Body of pancreas (tissue), 4 donors: ENCODE measurements at regions not wholly inside any gene's neighbourhood (a gene's known extent, or its start where the extent isn't known, plus 50 kb on each side); places are given as distances from the start of the nearest gene placed in this dataset.
A peak's percentile ranks its signal among the peaks of the same experiment; 100 is the strongest.

Experiments used
- ATAC-seq: fragments of 150-250 bp; one replicate; pipeline ENCODE4 v1.9.1; 2016
- DNase-seq, 4 donors: peaks; one replicate each; pipeline ENCODE4 v3.0.0-alpha.2; 2019
- H3K27ac ChIP-seq, 4 donors: fragments of 200-600 bp; sonication (generic); 1 replicate in 3 of 4; 2 replicates in 1 of 4; pipeline versions ENCODE4 v1.5.1 to v1.6.1; 2016 to 2019; ENCODE audit warnings: mild to moderate bottlenecking in 1 of 4, mixed read lengths in 1 of 4, moderate library complexity in 1 of 4
- H3K27me3 ChIP-seq, 2 donors: fragments of 200-600 bp; sonication (generic); one replicate each; pipeline ENCODE4 v1.6.0; 2016; ENCODE audit warnings: mild to moderate bottlenecking in 1 of 2
- H3K36me3 ChIP-seq, 2 donors: fragments of 200-600 bp; sonication (generic); replicated peaks in 1 of 2; 2 replicates each; pipeline ENCODE4 v1.5.1; 2016; ENCODE audit warnings: low read depth in 2 of 2; ENCODE audit not compliant: insufficient read depth in 1 of 2
- H3K4me1 ChIP-seq: fragments of 200-600 bp; sonication (generic); one replicate; pipeline ENCODE4 v1.6.0; 2016
- H3K4me3 ChIP-seq, 2 donors: fragments of 200-600 bp; sonication (generic); 1 replicate in 1 of 2; 2 replicates in 1 of 2; pipeline ENCODE4 v1.5.1; 2016 to 2019
- H3K9me3 ChIP-seq, 3 donors: fragments of 200-600 bp; sonication (generic); 1 replicate in 2 of 3; 2 replicates in 1 of 3; pipeline ENCODE4 v1.5.1; 2016
- CTCF ChIP-seq, 7 experiments: fragments of 450-650 bp in 4 of 7; fragments of 200-600 bp in 3 of 7; sonication (generic) in 3 of 7; IDR thresholded peaks; one replicate each; pipeline ENCODE4 v1.5.1; 2016 to 2019; ENCODE audit warnings: antibody characterized with exemption in 7 of 7
- POLR2A ChIP-seq, 3 donors: fragments of 450-650 bp; IDR thresholded peaks; one replicate each; pipeline ENCODE4 v1.6.1; 2016; ENCODE audit warnings: antibody characterized with exemption in 3 of 3, mild to moderate bottlenecking in 2 of 3
- WGBS, 2 donors: methylation state at CpG; one replicate each; pipeline ENCODE4 v1.1.5; 2017; 5-methylcytosine and 5-hydroxymethylcytosine counted together
- intact Hi-C: fragments of 100-400 bp; cut with DNase I; formaldehyde crosslinking; loops from one replicate; pipeline ENCODE4 v1.15.1; 2023

DNA sequence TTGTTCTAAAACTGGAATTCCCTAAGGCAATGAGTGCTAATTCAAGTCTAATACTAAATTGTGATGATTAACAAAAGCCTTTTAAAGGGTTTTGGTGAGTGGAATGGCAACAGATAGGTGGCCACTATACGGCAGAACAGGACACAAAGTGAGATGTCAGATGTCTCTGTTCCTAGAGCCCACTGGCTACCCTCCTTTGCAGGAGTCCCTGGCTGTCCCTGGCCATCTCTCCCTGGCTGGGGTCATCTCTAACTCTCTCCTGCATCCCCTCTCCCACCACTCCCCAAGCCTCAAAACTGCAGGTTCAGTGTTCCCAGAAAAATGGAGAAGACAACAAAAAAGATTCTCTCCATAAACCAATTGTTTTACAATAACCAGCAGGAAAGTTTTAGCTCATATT, 79.2 kb downstream of the MDH1 start:
- Histone ChIP-seq H3K27me3 (no peaks in the 10 kb centered on the region), H3K4me3 (no peak overlapping the region)
- 79 to 81% methylated on average over 1 of the region's 1 CpG for WGBS, 2 donors

GRCh38 chr2:63668466-63668865, 79.7 kb downstream of the MDH1 start:
- no peak for ATAC-seq
- no peaks in the 10 kb centered on the region for H3K27me3 ChIP-seq
- intact Hi-C loops = no loop called here
- H3K4me3 ChIP-seq = no peak overlapping the region
- 67 to 71% methylated on average over 4 of the region's 4 CpGs for WGBS, 2 donors
- DNase-seq = no peak
- no peak for TF ChIP-seq POLR2A (IDR thresholded peaks at IDR 0.05)
- no peak for TF ChIP-seq CTCF (IDR thresholded peaks at IDR 0.05)
- H3K9me3 ChIP-seq = no peaks in the 10 kb centered on the region
- no peak overlapping the region for H3K27ac ChIP-seq
- H3K4me1 ChIP-seq = no peaks in the 10 kb centered on the region
- no peaks in the 10 kb centered on the region for H3K36me3 ChIP-seq

More for the DNA sequence above, 79.2 kb downstream of the MDH1 start:
- Histone ChIP-seq H3K9me3 (no peaks in the 10 kb centered on the region), H3K36me3 (no peaks in the 10 kb centered on the region), H3K27ac (no peak overlapping the region), H3K4me1 (no peaks in the 10 kb centered on the region)
- TF ChIP-seq POLR2A (IDR thresholded peaks at IDR 0.05) (no peak), CTCF (IDR thresholded peaks at IDR 0.05) (no peak)
- DNase-seq (no peak), ATAC-seq (no peak)
- intact Hi-C loops = no loop called here

DNA sequence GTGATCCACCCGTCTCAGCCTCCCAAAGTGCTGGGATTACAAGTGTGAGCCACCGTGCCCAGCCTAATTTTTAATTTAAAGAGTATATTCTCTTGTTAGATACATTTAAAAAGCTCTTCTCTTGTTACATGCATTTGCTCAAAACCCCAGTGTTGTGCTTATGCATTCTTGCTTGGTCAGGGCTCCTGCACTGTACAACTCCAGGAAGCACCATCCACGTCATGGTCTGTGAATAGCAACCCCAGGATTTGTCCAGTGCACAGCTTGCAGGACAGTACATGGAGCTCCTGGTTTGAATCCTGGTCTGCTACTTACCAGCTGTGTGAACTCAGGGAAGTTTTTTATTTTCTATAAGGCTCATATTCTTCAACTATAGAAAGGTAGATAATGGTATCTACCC, 80.8 kb downstream of the MDH1 start:
- H3K27me3 ChIP-seq = no peaks in the 10 kb centered on the region
- DNase-seq (no peak), ATAC-seq (no peak)
- H3K36me3 ChIP-seq = no peaks in the 10 kb centered on the region
- no peaks in the 10 kb centered on the region for H3K9me3 ChIP-seq
- intact Hi-C loops = no loop called here
- no peak for TF ChIP-seq CTCF (IDR thresholded peaks at IDR 0.05)
- no peak for TF ChIP-seq POLR2A (IDR thresholded peaks at IDR 0.05)
- H3K27ac ChIP-seq = no peak overlapping the region
- no peak overlapping the region for H3K4me3 ChIP-seq
- H3K4me1 ChIP-seq = no peaks in the 10 kb centered on the region
- WGBS, 2 donors = 86 to 91% methylated on average over 3 of the region's 3 CpGs

- Histone ChIP-seq H3K36me3 (no peaks in the 10 kb centered on the region), H3K4me1 (no peaks in the 10 kb centered on the region), H3K27me3 (no peaks in the 10 kb centered on the region), H3K9me3 (no peaks in the 10 kb centered on the region), H3K27ac (peak overlapping the region in 1 of 4 donors; percentile 18), H3K4me3 (no peak overlapping the region)
- DNase-seq (peak in 3 of 4 donors; percentile 6 to 27 (median 21)), ATAC-seq (peak; percentile 69)
- intact Hi-C loops = no loop called here
- TF ChIP-seq POLR2A (IDR thresholded peaks at IDR 0.05) = no peak
- TF ChIP-seq CTCF (IDR thresholded peaks at IDR 0.05) = no peak
- 21 to 23% methylated on average over 4 of the region's 4 CpGs for WGBS, 2 donors
Measured at GRCh38 chr2:63673865-63674533, 85.2 kb downstream of the MDH1 start.

GRCh38 chr2:63675026-63675425, 86.3 kb downstream of the MDH1 start:
- ATAC-seq = no peak
- TF ChIP-seq POLR2A (IDR thresholded peaks at IDR 0.05) = no peak
- TF ChIP-seq CTCF (IDR thresholded peaks at IDR 0.05) = no peak
- WGBS, 2 donors = 100% methylated on average over 1 of the region's 1 CpG

More at GRCh38 chr2:63675026-63675425, 86.3 kb downstream of the MDH1 start:
- intact Hi-C loops = no loop called here
- no peak for DNase-seq
- Histone ChIP-seq H3K36me3 (no peaks in the 10 kb centered on the region), H3K4me3 (no peak overlapping the region), H3K27ac (no peak overlapping the region), H3K9me3 (no peaks in the 10 kb centered on the region), H3K27me3 (no peaks in the 10 kb centered on the region), H3K4me1 (no peaks in the 10 kb centered on the region)
